Astrocyte (in vitro differentiated cells and primary cell): ENCODE measurements at regions not wholly inside any gene's neighbourhood (a gene's known extent, or its start where the extent isn't known, plus 50 kb on each side); places are given as distances from the start of the nearest gene placed in this dataset.

Source experiments
- DNase-seq: peaks from one replicate; pipeline ENCODE4 v3.0.0-alpha.2; 2010; ENCODE audit warnings: low read depth
- FAIRE-seq: peaks from 2 replicates; lab custom pipeline; 2011; peaks lifted over from hg19 to GRCh38; lab: Jason Lieb, UNC
- H2AFZ ChIP-seq: 2 replicates; pipeline ENCODE4 v1.6.0; 2012; ENCODE audit warnings: low read depth, low read length, inconsistent platforms
- H3K27ac ChIP-seq: 2 replicates; pipeline ENCODE4 v1.5.1; 2011; ENCODE audit warnings: low read depth, low read length, inconsistent platforms
- H3K27me3 ChIP-seq: 2 replicates; pipeline ENCODE4 v1.6.0; 2011; ENCODE audit warnings: low read length, inconsistent platforms; ENCODE audit not compliant: insufficient read depth
- H3K36me3 ChIP-seq: 2 replicates; pipeline ENCODE4 v1.5.1; 2011; ENCODE audit warnings: low read length, inconsistent platforms; ENCODE audit not compliant: insufficient read depth
- H3K4me1 ChIP-seq: 2 replicates; pipeline ENCODE4 v1.5.1; 2011; ENCODE audit warnings: low read length, inconsistent platforms; ENCODE audit not compliant: insufficient read depth
- H3K4me2 ChIP-seq: 2 replicates; pipeline ENCODE4 v1.6.0; 2012; ENCODE audit warnings: low read length, inconsistent platforms
- H3K4me3 ChIP-seq: 2 replicates; pipeline ENCODE4 v1.5.1; 2011; ENCODE audit warnings: low read depth, mild to moderate bottlenecking, low read length, inconsistent platforms; ENCODE audit not compliant: insufficient read depth
- H3K79me2 ChIP-seq: 2 replicates; pipeline ENCODE4 v1.6.0; 2012; ENCODE audit warnings: mild to moderate bottlenecking, low read length, inconsistent platforms; ENCODE audit not compliant: insufficient read depth
- H3K9ac ChIP-seq: 2 replicates; pipeline ENCODE4 v1.6.0; 2012; ENCODE audit warnings: mild to moderate bottlenecking, low read length, inconsistent platforms
- H3K9me3 ChIP-seq: 2 replicates; pipeline ENCODE4 v1.5.1; 2012; ENCODE audit warnings: low read depth, mild to moderate bottlenecking, low read length, inconsistent platforms; ENCODE audit not compliant: insufficient read depth
- H4K20me1 ChIP-seq: 2 replicates; pipeline ENCODE4 v1.6.0; 2012; ENCODE audit warnings: low read length, inconsistent platforms; ENCODE audit not compliant: insufficient read depth
- H3K27ac Mint-ChIP-seq: one replicate; pipeline ENCODE4 v1.8.0; 2021; ENCODE audit warnings: mild to moderate bottlenecking, mixed read lengths; ENCODE audit not compliant: unreplicated experiment
- H3K27me3 Mint-ChIP-seq: one replicate; pipeline ENCODE4 v1.8.0; 2021; ENCODE audit warnings: low read depth, mixed read lengths; ENCODE audit not compliant: unreplicated experiment
- H3K36me3 Mint-ChIP-seq: one replicate; pipeline ENCODE4 v1.8.0; 2021; ENCODE audit warnings: low read depth, mixed read lengths; ENCODE audit not compliant: unreplicated experiment
- H3K4me1 Mint-ChIP-seq: one replicate; pipeline ENCODE4 v1.8.0; 2021; ENCODE audit warnings: low read depth, mixed read lengths; ENCODE audit not compliant: unreplicated experiment
- H3K4me3 Mint-ChIP-seq: one replicate; pipeline ENCODE4 v1.8.0; 2021; ENCODE audit warnings: mild to moderate bottlenecking, moderate library complexity, mixed read lengths; ENCODE audit not compliant: unreplicated experiment
- H3K9me3 Mint-ChIP-seq: one replicate; pipeline ENCODE4 v1.8.0; 2021; ENCODE audit warnings: mild to moderate bottlenecking, mixed read lengths; ENCODE audit not compliant: unreplicated experiment
- CTCF ChIP-seq: IDR thresholded peaks from 2 replicates; pipeline ENCODE4 v1.5.1; 2011; ENCODE audit warnings: low read depth, mild to moderate bottlenecking, inconsistent platforms, low read length, moderate library complexity; ENCODE audit not compliant: insufficient read depth
- EZH2 ChIP-seq: IDR thresholded peaks from 2 replicates; pipeline ENCODE4 v1.6.1; 2012; ENCODE audit warnings: mild to moderate bottlenecking, low read length, inconsistent platforms; ENCODE audit not compliant: insufficient read depth

- Mint-ChIP-seq H3K27ac (no peak overlapping the region), H3K4me3 (no peak overlapping the region), H3K4me1 (peaks cover 2% of the 10 kb centered on the region), H3K9me3 (peaks cover 3% of the 10 kb centered on the region), H3K27me3 (no peaks in the 10 kb centered on the region), H3K36me3 (no peaks in the 10 kb centered on the region)
- FAIRE-seq (no peak), DNase-seq (no peak)
- H3K4me1 ChIP-seq = no peaks in the 10 kb centered on the region
- H3K4me2 ChIP-seq = no peak overlapping the region
- H4K20me1 ChIP-seq = no peaks in the 10 kb centered on the region
- no peaks in the 10 kb centered on the region for H3K27me3 ChIP-seq
- no peaks in the 10 kb centered on the region for H3K36me3 ChIP-seq
- H3K27ac ChIP-seq = no peak overlapping the region
- TF ChIP-seq CTCF (no peak), EZH2 (no peak)
- H3K9me3 ChIP-seq = no peaks in the 10 kb centered on the region
- H3K4me3 ChIP-seq = no peak overlapping the region
- H3K79me2 ChIP-seq = no peaks in the 10 kb centered on the region
- no peak overlapping the region for H3K9ac ChIP-seq
- H2AFZ ChIP-seq = no peak overlapping the region
Observed at GRCh38 chr5:86806206-86806605, 188.5 kb downstream of the COX7C start.

- no peak overlapping the region for H3K27ac Mint-ChIP-seq
- H3K27me3 Mint-ChIP-seq = no peaks in the 10 kb centered on the region
- TF ChIP-seq EZH2 = no peak
- no peak for TF ChIP-seq CTCF
- Histone ChIP-seq H3K4me3 (no peak overlapping the region), H3K9me3 (no peaks in the 10 kb centered on the region), H4K20me1 (no peaks in the 10 kb centered on the region), H3K27me3 (no peaks in the 10 kb centered on the region), H3K79me2 (no peaks in the 10 kb centered on the region), H3K36me3 (no peaks in the 10 kb centered on the region), H3K4me2 (no peak overlapping the region), H2AFZ (no peak overlapping the region), H3K27ac (no peak overlapping the region), H3K9ac (no peak overlapping the region), H3K4me1 (no peaks in the 10 kb centered on the region)
- H3K4me3 Mint-ChIP-seq = no peak overlapping the region
- FAIRE-seq = no peak
- no peaks in the 10 kb centered on the region for H3K36me3 Mint-ChIP-seq
- DNase-seq = no peak
- H3K4me1 Mint-ChIP-seq = no peaks in the 10 kb centered on the region
- peaks cover 3% of the 10 kb centered on the region for H3K9me3 Mint-ChIP-seq
Observed at GRCh38 chr5:86807046-86808031, 189.6 kb downstream of the COX7C start.

- H3K4me3 Mint-ChIP-seq = no peak overlapping the region
- no peak for DNase-seq
- no peak overlapping the region for H3K9ac ChIP-seq
- no peaks in the 10 kb centered on the region for H3K36me3 Mint-ChIP-seq
- no peaks in the 10 kb centered on the region for H3K4me1 Mint-ChIP-seq
- H2AFZ ChIP-seq = no peak overlapping the region
- no peaks in the 10 kb centered on the region for H3K9me3 ChIP-seq
- H3K36me3 ChIP-seq = no peaks in the 10 kb centered on the region
- no peaks in the 10 kb centered on the region for H3K27me3 Mint-ChIP-seq
- H3K4me1 ChIP-seq = no peaks in the 10 kb centered on the region
- no peaks in the 10 kb centered on the region for H3K27me3 ChIP-seq
- no peaks in the 10 kb centered on the region for H4K20me1 ChIP-seq
- no peak overlapping the region for H3K27ac ChIP-seq
- no peaks in the 10 kb centered on the region for H3K79me2 ChIP-seq
- H3K9me3 Mint-ChIP-seq = no peaks in the 10 kb centered on the region
- TF ChIP-seq EZH2 = no peak
- TF ChIP-seq CTCF = no peak
- H3K27ac Mint-ChIP-seq = no peak overlapping the region
- no peak overlapping the region for H3K4me2 ChIP-seq
- no peak overlapping the region for H3K4me3 ChIP-seq
- FAIRE-seq = no peak
Observed at GRCh38 chr5:86814315-86814714, 196.6 kb downstream of the COX7C start.
